Ovary (tissue), 7 donors: ENCODE measurements at regions not wholly inside any gene's neighbourhood (a gene's known extent, or its start where the extent isn't known, plus 50 kb on each side); places are given as distances from the start of the nearest gene placed in this dataset.

ENCODE experiments used
- DNase-seq, 5 donors: peaks; one replicate each; pipeline ENCODE4 v3.0.0-alpha.2; 2019 to 2020
- H3K27ac ChIP-seq, 2 donors: fragments of 200-600 bp; one replicate each; pipeline versions ENCODE4 v1.5.1 to v1.8.0; 2019 to 2022
- H3K27me3 ChIP-seq: fragments of 200-600 bp; one replicate; pipeline ENCODE4 v1.8.0; 2022
- H3K36me3 ChIP-seq: fragments of 200-600 bp; sonication (generic); one replicate; pipeline ENCODE4 v1.5.1; 2019
- H3K4me1 ChIP-seq: one replicate; pipeline ENCODE4 v1.8.1; 2013; ENCODE audit warnings: mild to moderate bottlenecking, moderate library complexity; ENCODE audit not compliant: insufficient read depth
- H3K4me3 ChIP-seq: fragments of 200-600 bp; sonication (generic); one replicate; pipeline ENCODE4 v1.5.1; 2017
- H3K9me3 ChIP-seq, 2 donors: fragments of 200-600 bp in 1 of 2; sonication (generic) in 1 of 2; one replicate each; pipeline versions ENCODE4 v1.5.1 to v1.8.1; 2013 to 2019; ENCODE audit warnings: mild to moderate bottlenecking in 1 of 2, moderate library complexity in 1 of 2
- CTCF ChIP-seq, 3 donors: fragments of 450-650 bp in 2 of 3; fragments of 200-600 bp in 1 of 3; IDR thresholded peaks; one replicate each; pipeline versions ENCODE4 v1.5.1 to v1.8.0; 2016 to 2022; ENCODE audit warnings: antibody characterized with exemption in 3 of 3, mild to moderate bottlenecking in 1 of 3
- EP300 ChIP-seq: sonication (generic); formaldehyde crosslinking; IDR thresholded peaks from one replicate; pipeline ENCODE4 v1.6.1; 2017; ENCODE audit warnings: antibody characterized with exemption
- POLR2A ChIP-seq: fragments of 450-650 bp; IDR thresholded peaks from one replicate; pipeline ENCODE4 v1.6.1; 2017; ENCODE audit warnings: antibody characterized with exemption, mild to moderate bottlenecking, moderate library complexity
- WGBS, 3 donors: extraction: QIAGEN DNeasy Blood & Tissue Kit in 1 of 3; methylation state at CpG; one replicate each; pipeline versions ENCODE4 v1.1.5 to v1.1.7; 2013 to 2017; 5-methylcytosine and 5-hydroxymethylcytosine counted together
- intact Hi-C, 4 donors: fragments of 100-400 bp; cut with DNase I; formaldehyde crosslinking; loops; one replicate each; pipeline versions ENCODE4 v1.11.0 to v1.15.1; 2022 to 2023
- donor health status: DM: no; HTN: no; CAD: no; lungs with moderate emphysema.
- donor health status: DM: no; HTN: no; CAD: no.
- donor health status: Bipolar disorder and iron deficiency.
- donor health status: DM: no; HTN: no; CAD: no.
- donor health status: DM: yes; HTN: yes; CAD: no.

GRCh38 chr17:34760931-34761495, 181.6 kb downstream of the TMEM132E start:
- TF ChIP-seq POLR2A (no peak), EP300 (no peak), CTCF (IDR thresholded peaks at IDR 0.05) (no peak)
- Histone ChIP-seq H3K36me3 (no peaks in the 10 kb centered on the region), H3K27me3 (no peaks in the 10 kb centered on the region), H3K27ac (no peak overlapping the region), H3K4me1 (no peaks in the 10 kb centered on the region), H3K4me3 (no peak overlapping the region), H3K9me3 (no peaks in the 10 kb centered on the region)
- intact Hi-C loops = no loop called here
- 3 to 19% (median 10%) methylated on average over 3 of the region's 3 CpGs for WGBS, 3 donors
- no peak for DNase-seq

- Histone ChIP-seq H3K9me3 (no peaks in the 10 kb centered on the region), H3K4me1 (no peaks in the 10 kb centered on the region), H3K36me3 (no peaks in the 10 kb centered on the region), H3K4me3 (no peak overlapping the region), H3K27ac (no peak overlapping the region), H3K27me3 (no peaks in the 10 kb centered on the region)
- no peak for DNase-seq
- WGBS, 3 donors = 44 to 57% (median 46%) methylated on average over 4 of the region's 4 CpGs
- intact Hi-C loops = no loop called here
- TF ChIP-seq EP300 (no peak), CTCF (IDR thresholded peaks at IDR 0.05) (no peak), POLR2A (no peak)
Observed at GRCh38 chr17:34758718-34759117, 179.3 kb downstream of the TMEM132E start.

DNA sequence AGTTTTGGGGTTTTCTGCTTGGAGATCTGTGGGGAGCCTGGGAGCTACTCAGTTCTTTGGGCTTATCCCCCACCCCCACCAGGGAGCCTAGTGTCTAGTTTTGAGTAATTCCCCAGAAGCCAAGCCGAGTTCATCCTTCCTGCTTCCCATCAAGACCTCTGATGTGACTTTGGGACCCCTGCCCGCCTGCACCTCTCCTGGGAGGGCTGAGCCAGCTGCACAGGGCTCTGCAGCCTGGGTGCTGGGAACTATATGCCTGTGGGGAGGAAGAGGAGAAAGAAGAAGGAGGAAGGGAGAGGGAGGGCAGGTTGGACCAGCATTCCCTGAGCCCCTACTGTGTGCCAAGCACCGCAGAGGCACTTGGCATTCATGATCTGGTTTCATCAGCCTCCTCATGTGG, 178.9 kb downstream of the TMEM132E start:
- Histone ChIP-seq H3K36me3 (no peaks in the 10 kb centered on the region), H3K4me1 (no peaks in the 10 kb centered on the region), H3K4me3 (no peak overlapping the region), H3K27ac (no peak overlapping the region), H3K9me3 (no peaks in the 10 kb centered on the region), H3K27me3 (no peaks in the 10 kb centered on the region)
- no peak for DNase-seq
- TF ChIP-seq POLR2A = no peak
- TF ChIP-seq CTCF (IDR thresholded peaks at IDR 0.05) = no peak
- TF ChIP-seq EP300 = no peak
- WGBS, 3 donors = 69 to 71% (median 71%) methylated on average over 3 of the region's 3 CpGs
- intact Hi-C loops = no loop called here

- no peak for DNase-seq
- TF ChIP-seq POLR2A (no peak), CTCF (IDR thresholded peaks at IDR 0.05) (no peak), EP300 (no peak)
- intact Hi-C loops = no loop called here
- Histone ChIP-seq H3K4me1 (no peaks in the 10 kb centered on the region), H3K4me3 (no peak overlapping the region), H3K27me3 (no peaks in the 10 kb centered on the region), H3K9me3 (no peaks in the 10 kb centered on the region), H3K36me3 (no peaks in the 10 kb centered on the region), H3K27ac (no peak overlapping the region)
- WGBS, 3 donors = 79 to 85% (median 85%) methylated on average over 5 of the region's 5 CpGs
Observed at GRCh38 chr17:34757611-34758010, 178.2 kb downstream of the TMEM132E start.
